ENCODE measurements at regions not wholly inside any gene's neighbourhood (a gene's known extent, or its start where the extent isn't known, plus 50 kb on each side); places are given as distances from the start of the nearest gene placed in this dataset.

DNA sequence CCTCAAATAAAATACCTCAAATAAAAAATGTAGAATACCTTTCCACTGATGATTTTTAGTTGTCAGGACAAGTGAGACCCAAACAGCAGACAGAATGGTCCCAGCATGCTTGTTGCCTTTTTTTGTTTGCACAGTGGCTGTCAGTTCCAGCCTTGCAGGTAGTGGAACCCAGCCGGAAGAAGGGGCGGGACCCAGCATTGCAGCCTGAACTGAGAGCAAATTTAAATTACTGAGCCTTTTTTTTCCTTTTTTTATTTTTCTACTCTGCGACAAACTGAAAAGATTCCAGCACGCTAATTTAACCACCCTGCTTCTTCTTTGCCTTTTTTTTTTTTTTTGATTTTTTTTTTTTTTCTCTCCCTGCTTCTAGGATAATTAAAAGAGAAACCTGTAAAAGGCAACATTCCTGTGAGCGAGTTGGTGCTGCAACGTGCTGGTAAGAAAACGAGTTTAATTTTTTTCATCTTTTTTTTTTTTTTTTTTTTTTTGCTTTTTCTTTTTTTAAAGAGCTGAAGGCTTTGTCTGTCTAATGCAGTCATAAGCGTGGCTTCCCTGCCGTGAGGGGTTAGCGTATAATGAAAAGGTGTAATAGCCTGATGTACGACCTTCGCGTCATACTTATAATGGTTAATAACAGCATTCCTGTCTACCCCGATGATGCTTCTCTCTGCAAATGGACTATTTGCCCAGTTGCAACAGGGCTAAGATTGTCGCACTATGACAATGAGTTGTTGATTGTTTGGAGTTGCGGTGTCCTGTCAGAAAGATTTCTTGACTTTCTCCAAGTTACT, 555.3 kb upstream of the CELF2 start:
- Mint-ChIP-seq H3K9me3 (no peaks in the 10 kb centered on the region), H3K27ac (no peak overlapping the region), H3K4me3 (no peak overlapping the region), H3K27me3 (peaks cover 7% of the 10 kb centered on the region), H3K4me1 (no peaks in the 10 kb centered on the region), H3K36me3 (no peaks in the 10 kb centered on the region)
- DNase-seq (ENCODE audit: low spot score in 2 of 2) (no peak), ATAC-seq (ENCODE audit: low read depth) (no peak)

DNA sequence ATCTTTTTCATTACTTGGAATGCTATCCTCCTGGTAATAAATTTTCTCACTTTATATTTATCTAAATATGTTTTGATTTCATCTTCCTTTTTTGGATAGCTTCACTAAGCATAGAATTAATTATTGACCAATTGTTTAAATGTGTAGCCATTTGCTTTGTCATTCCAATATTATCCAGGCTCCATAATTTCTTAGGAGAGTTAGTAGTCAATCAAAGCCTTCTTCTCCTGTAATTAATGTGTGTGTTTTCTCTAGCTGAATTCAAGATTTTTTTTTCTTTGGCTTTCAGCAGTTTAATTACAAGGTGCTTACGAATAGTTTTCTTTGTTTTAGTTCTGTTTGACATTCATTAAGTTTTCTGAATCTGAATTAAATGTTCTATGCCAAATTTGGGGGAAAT, 545.9 kb upstream of the CELF2 start:
- H3K4me1 Mint-ChIP-seq, result no peaks in the 10 kb centered on the region
- peaks cover 2% of the 10 kb centered on the region for H3K27me3 Mint-ChIP-seq

DNA sequence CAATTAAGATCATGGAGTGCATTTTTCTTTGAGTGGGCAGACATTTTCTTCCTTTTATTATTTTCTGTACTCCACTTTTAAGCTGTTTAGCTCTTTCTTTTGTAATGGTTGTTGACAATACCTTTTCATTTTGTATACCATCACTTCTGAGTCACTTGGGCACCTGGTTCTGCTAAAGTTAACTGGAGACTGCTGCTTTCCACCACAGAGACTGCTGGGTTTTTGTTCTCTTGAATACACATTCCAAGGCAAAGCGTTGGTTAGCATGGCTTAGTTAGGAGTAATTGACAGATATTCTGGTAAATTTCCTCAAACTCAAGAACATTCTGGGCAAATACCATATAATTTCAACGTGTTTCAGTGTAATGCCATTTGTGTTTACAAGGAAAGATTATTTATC, 541.9 kb upstream of the CELF2 start:
- Mint-ChIP-seq H3K4me3 (no peak overlapping the region), H3K9me3 (peaks cover 2% of the 10 kb centered on the region), H3K4me1 (no peaks in the 10 kb centered on the region), H3K27me3 (peaks cover 4% of the 10 kb centered on the region), H3K27ac (no peak overlapping the region), H3K36me3 (no peaks in the 10 kb centered on the region)
- ATAC-seq (ENCODE audit: low read depth), result no peak
- DNase-seq (ENCODE audit: low spot score in 2 of 2), result no peak

More for the DNA sequence above, 545.9 kb upstream of the CELF2 start:
- H3K36me3 Mint-ChIP-seq, result no peaks in the 10 kb centered on the region
- H3K4me3 Mint-ChIP-seq, result no peak overlapping the region
- DNase-seq (ENCODE audit: low spot score in 2 of 2) (no peak), ATAC-seq (ENCODE audit: low read depth) (no peak)
- no peak overlapping the region for H3K27ac Mint-ChIP-seq
- H3K9me3 Mint-ChIP-seq, result peaks cover 2% of the 10 kb centered on the region

GRCh38 chr10:10477844-10478243, 539.8 kb upstream of the CELF2 start:
- DNase-seq (ENCODE audit: low spot score in 2 of 2) (no peak), ATAC-seq (ENCODE audit: low read depth) (no peak)
- H3K36me3 Mint-ChIP-seq, result no peaks in the 10 kb centered on the region
- H3K4me1 Mint-ChIP-seq, result no peaks in the 10 kb centered on the region
- no peak overlapping the region for H3K27ac Mint-ChIP-seq
- H3K9me3 Mint-ChIP-seq, result peaks cover 2% of the 10 kb centered on the region
- no peak overlapping the region for H3K4me3 Mint-ChIP-seq
- H3K27me3 Mint-ChIP-seq, result peaks cover 4% of the 10 kb centered on the region

DNA sequence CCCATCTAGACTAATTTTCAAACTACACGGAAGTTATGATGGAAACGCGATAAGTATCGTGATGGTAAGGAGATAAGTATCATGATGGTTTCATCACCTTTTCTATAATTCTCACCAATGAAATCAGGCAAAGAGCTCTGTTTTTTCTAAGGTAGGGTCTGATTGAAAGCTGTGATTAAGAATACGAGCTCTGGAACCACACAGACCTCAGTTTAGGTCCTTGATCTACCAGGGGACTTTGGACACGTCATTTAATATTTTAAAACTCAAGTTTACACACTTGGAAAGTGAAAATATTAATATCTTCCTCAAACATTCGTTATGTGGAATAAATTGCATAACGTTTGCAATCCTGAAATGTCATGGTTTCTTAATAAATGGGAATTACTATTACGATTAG, 538.2 kb upstream of the CELF2 start:
- ATAC-seq (ENCODE audit: low read depth) (no peak), DNase-seq (ENCODE audit: low spot score in 2 of 2) (no peak)
- no peaks in the 10 kb centered on the region for H3K36me3 Mint-ChIP-seq
- H3K27me3 Mint-ChIP-seq, result peaks cover 4% of the 10 kb centered on the region
- H3K4me1 Mint-ChIP-seq, result no peaks in the 10 kb centered on the region
- no peak overlapping the region for H3K4me3 Mint-ChIP-seq
- H3K9me3 Mint-ChIP-seq, result no peaks in the 10 kb centered on the region
- no peak overlapping the region for H3K27ac Mint-ChIP-seq

DNA sequence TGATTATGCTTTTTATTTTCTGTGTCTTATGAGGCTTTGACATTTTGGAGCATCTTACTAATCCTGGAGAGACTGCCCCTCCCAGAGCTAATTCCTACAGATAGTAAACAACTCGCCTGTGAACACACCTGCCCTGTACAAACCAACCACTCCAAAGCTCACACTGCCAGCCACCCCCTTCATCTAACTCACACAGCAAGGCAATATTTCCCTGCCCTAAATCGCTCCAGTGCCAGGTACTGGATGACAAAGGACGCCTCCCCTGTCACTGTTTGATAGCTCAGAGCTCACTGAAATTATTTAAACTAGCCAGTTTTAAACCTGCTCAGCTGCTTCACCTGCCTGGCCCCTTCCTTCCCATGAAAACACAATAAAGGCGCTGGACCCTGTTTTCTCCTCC, 535.1 kb upstream of the CELF2 start:
- Mint-ChIP-seq H3K4me1 (no peaks in the 10 kb centered on the region), H3K9me3 (no peaks in the 10 kb centered on the region), H3K4me3 (no peak overlapping the region), H3K36me3 (no peaks in the 10 kb centered on the region), H3K27ac (no peak overlapping the region), H3K27me3 (peaks cover 2% of the 10 kb centered on the region)
- DNase-seq (ENCODE audit: low spot score in 2 of 2) (no peak), ATAC-seq (ENCODE audit: low read depth) (no peak)

DNA sequence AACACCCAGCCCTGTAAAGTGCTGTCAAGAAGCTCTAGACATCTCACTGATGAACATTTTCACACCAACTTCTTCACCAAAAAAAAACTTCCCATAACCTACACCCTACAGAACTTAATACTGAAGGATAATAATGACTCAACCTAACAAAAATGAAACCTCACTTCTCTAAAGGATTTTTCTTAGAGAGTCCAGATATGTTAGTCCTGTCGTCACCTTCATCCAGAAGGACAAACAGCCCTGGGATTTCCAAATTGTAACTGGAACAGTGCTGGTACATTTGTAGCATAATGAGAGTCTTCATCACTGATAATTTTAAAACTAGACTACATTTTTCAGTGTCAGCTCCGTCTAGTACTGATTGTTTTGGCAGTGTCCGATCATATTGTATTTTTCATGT, 528.6 kb upstream of the CELF2 start:
- DNase-seq (ENCODE audit: low spot score in 2 of 2) (no peak), ATAC-seq (ENCODE audit: low read depth) (no peak)
- no peaks in the 10 kb centered on the region for H3K27me3 Mint-ChIP-seq
- no peak overlapping the region for H3K4me3 Mint-ChIP-seq
- H3K9me3 Mint-ChIP-seq, result no peaks in the 10 kb centered on the region
- H3K27ac Mint-ChIP-seq, result no peak overlapping the region
- no peaks in the 10 kb centered on the region for H3K4me1 Mint-ChIP-seq
- H3K36me3 Mint-ChIP-seq, result no peaks in the 10 kb centered on the region

DNA sequence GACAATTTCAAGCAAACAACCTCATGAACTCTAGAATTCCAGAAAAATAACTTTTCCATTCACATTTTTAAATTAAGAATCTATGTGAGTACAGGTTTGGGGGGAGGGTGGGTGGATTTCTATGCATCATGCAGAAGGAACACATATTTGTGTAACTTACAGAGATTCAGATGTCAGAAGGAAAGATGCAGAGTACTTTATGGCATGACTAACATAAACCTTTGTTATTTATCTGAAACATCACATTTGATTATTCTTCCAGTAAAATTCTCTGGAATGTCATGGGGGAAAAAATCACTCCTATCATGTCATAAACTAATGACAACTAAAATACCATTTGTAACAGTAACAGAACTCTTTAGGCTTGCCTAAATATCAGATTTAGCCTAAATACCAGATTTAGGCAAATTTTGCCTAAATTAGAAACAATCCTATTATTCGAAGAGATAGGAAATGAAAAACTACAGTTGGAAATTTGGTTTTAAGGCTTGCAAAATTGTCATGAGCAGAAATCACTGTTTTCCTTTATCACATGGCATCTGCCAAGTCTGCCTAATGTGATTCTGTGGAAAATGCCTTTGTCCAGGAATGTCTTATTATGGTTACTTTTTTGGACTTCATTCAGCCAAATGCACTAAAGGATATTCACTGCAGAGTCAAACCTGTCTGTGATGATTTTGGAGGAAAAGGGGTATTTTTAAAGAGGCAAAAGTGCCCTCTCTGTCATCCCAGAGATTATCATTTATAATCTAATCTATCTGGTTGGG, 527.7 kb upstream of the CELF2 start:
- H3K9me3 Mint-ChIP-seq, result no peaks in the 10 kb centered on the region
- H3K27ac Mint-ChIP-seq, result no peak overlapping the region
- ATAC-seq (ENCODE audit: low read depth) (no peak), DNase-seq (ENCODE audit: low spot score in 2 of 2) (no peak)
- H3K4me3 Mint-ChIP-seq, result no peak overlapping the region
- no peaks in the 10 kb centered on the region for H3K4me1 Mint-ChIP-seq
- no peaks in the 10 kb centered on the region for H3K36me3 Mint-ChIP-seq
- no peaks in the 10 kb centered on the region for H3K27me3 Mint-ChIP-seq

DNA sequence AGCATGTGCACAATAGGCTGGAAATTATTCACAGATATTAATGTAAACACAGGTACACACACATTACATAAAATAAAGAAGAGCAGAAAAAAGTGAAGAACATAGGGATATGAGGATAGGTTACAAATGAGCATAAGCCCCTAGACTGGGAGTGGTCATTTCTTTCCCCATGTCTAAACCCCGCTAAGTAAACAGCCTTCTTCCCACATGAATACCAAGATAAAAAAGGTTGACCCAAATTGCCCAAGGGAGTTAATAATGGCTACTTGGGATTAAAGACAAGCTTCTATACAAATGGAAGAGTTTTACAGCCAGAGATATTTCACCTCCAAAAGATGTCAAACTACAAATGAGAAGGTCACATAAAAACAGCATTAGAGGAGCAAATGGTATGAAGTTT, 527.1 kb upstream of the CELF2 start:
- ATAC-seq (ENCODE audit: low read depth), result no peak
- Mint-ChIP-seq H3K27ac (no peak overlapping the region), H3K4me3 (no peak overlapping the region), H3K9me3 (no peaks in the 10 kb centered on the region), H3K27me3 (no peaks in the 10 kb centered on the region), H3K4me1 (no peaks in the 10 kb centered on the region), H3K36me3 (no peaks in the 10 kb centered on the region)
- DNase-seq (ENCODE audit: low spot score in 2 of 2), result no peak

- Mint-ChIP-seq H3K27me3 (no peaks in the 10 kb centered on the region), H3K9me3 (peaks cover 4% of the 10 kb centered on the region)
- ATAC-seq (ENCODE audit: low read depth), result no peak
Observed at GRCh38 chr10:10492420-10492819, 525.3 kb upstream of the CELF2 start.

DNA sequence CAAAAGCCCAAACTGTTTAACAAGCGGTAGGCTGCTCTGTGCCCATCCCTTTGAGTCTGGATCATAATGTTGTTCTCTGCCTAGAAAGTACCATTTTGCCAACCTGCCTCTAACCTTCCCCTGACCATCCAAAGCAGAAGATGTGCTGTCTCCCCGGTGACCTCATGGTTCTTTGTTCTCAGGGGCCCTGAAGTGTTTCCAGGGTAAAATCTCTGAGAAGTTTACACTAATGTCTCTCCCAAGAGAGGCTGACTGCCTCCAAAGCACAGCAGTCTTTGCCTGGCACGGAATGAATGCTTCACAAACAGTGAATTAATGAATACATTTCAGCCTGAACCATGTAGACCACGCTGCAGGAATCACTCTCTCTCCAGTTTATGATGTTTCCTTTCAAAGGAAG, 523.8 kb upstream of the CELF2 start:
- Mint-ChIP-seq H3K9me3 (peaks cover 5% of the 10 kb centered on the region), H3K4me3 (no peak overlapping the region), H3K4me1 (no peaks in the 10 kb centered on the region), H3K27ac (no peak overlapping the region), H3K27me3 (no peaks in the 10 kb centered on the region), H3K36me3 (no peaks in the 10 kb centered on the region)
- DNase-seq (ENCODE audit: low spot score in 2 of 2) (no peak), ATAC-seq (ENCODE audit: low read depth) (no peak)

More at GRCh38 chr10:10492420-10492819, 525.3 kb upstream of the CELF2 start:
- H3K4me3 Mint-ChIP-seq, result no peak overlapping the region
- no peak overlapping the region for H3K27ac Mint-ChIP-seq
- H3K36me3 Mint-ChIP-seq, result no peaks in the 10 kb centered on the region
- no peaks in the 10 kb centered on the region for H3K4me1 Mint-ChIP-seq
- DNase-seq (ENCODE audit: low spot score in 2 of 2), result no peak

DNA sequence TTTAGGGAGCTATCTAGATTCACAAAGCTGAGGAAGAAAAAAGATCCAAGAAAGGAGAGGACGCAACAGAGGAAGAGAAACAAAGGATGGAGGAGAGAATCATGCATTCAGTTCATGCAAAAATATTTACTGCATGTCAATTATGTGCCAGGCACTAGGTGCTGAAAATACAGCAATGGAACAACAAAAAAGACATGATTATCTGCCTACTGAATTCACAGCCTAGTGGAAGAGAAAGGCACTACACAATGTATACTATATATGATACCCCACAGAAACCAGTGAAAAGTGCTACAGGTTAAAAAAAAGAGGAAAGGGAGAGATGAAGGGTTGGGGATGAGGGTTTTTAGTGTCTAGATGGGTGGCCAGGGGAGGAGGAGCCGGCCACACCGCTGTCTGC, 520.4 kb upstream of the CELF2 start:
- ATAC-seq (ENCODE audit: low read depth) (no peak), DNase-seq (ENCODE audit: low spot score in 2 of 2) (no peak)
- H3K27me3 Mint-ChIP-seq, result no peaks in the 10 kb centered on the region
- peaks cover 10% of the 10 kb centered on the region for H3K9me3 Mint-ChIP-seq
- no peaks in the 10 kb centered on the region for H3K36me3 Mint-ChIP-seq
- H3K4me1 Mint-ChIP-seq, result no peaks in the 10 kb centered on the region
- H3K4me3 Mint-ChIP-seq, result no peak overlapping the region
- H3K27ac Mint-ChIP-seq, result no peak overlapping the region

DNA sequence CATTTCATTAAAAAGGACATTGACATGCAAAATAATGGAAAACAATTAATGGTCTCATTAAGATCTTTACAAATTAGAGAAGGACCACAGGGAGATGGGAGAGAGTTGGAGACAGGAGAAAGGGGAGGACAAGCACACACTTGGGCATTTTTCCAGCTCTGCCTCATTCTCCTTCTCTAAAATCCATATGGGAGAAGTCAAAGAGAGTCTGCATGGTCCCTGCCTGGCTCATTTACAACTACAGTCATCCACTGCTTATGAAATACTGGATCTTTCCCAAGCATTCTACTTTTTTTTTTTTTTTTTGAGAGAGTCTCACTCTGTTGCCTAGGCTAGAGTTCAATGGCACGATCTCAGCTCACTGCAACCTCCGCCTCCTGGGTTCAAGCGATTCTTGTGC, 518.9 kb upstream of the CELF2 start:
- ATAC-seq (ENCODE audit: low read depth) (no peak), DNase-seq (ENCODE audit: low spot score in 2 of 2) (no peak)
- no peaks in the 10 kb centered on the region for H3K27me3 Mint-ChIP-seq
- H3K9me3 Mint-ChIP-seq, result peaks cover 10% of the 10 kb centered on the region
- H3K4me3 Mint-ChIP-seq, result no peak overlapping the region
- no peaks in the 10 kb centered on the region for H3K4me1 Mint-ChIP-seq
- H3K27ac Mint-ChIP-seq, result no peak overlapping the region
- H3K36me3 Mint-ChIP-seq, result no peaks in the 10 kb centered on the region

GRCh38 chr10:10499839-10500238, 517.8 kb upstream of the CELF2 start:
- Mint-ChIP-seq H3K4me3 (no peak overlapping the region), H3K36me3 (no peaks in the 10 kb centered on the region), H3K9me3 (peaks cover 10% of the 10 kb centered on the region), H3K27ac (no peak overlapping the region), H3K4me1 (no peaks in the 10 kb centered on the region), H3K27me3 (no peaks in the 10 kb centered on the region)
- no peak for DNase-seq (ENCODE audit: low spot score in 2 of 2)
- no peak for ATAC-seq (ENCODE audit: low read depth)

- DNase-seq (ENCODE audit: low spot score in 2 of 2), result no peak
- ATAC-seq (ENCODE audit: low read depth), result no peak
- H3K27ac Mint-ChIP-seq, result no peak overlapping the region
- H3K4me1 Mint-ChIP-seq, result no peaks in the 10 kb centered on the region
- no peaks in the 10 kb centered on the region for H3K27me3 Mint-ChIP-seq
- H3K36me3 Mint-ChIP-seq, result no peaks in the 10 kb centered on the region
- H3K9me3 Mint-ChIP-seq, result peaks cover 10% of the 10 kb centered on the region
- no peak overlapping the region for H3K4me3 Mint-ChIP-seq
Observed at GRCh38 chr10:10500937-10501336, 516.7 kb upstream of the CELF2 start.

All from memory B cell (primary cell).